H9 (cell line): ENCODE measurements at regions not wholly inside any gene's neighbourhood (a gene's known extent, or its start where the extent isn't known, plus 50 kb on each side); places are given as distances from the start of the nearest gene placed in this dataset.

Experiments used
- DNase-seq: peaks from one replicate; pipeline ENCODE4 v3.0.0-alpha.2; 2017
- H2AFZ ChIP-seq: one replicate; pipeline ENCODE4 v1.6.1; 2013; ENCODE audit warnings: mild to moderate bottlenecking, low read length, control low read depth, moderate library complexity
- H2AK5ac ChIP-seq: 2 replicates; pipeline ENCODE4 v1.6.1; 2013; ENCODE audit warnings: low read length, control low read depth, mixed read lengths; ENCODE audit not compliant: insufficient read length
- H2BK120ac ChIP-seq: one replicate; pipeline ENCODE4 v1.6.1; 2013; ENCODE audit warnings: low read depth, mild to moderate bottlenecking, low read length, control low read depth, inconsistent platforms; ENCODE audit not compliant: poor library complexity, severe bottlenecking
- H2BK12ac ChIP-seq: 2 replicates; pipeline ENCODE4 v1.6.1; 2013; ENCODE audit warnings: low read length, control low read depth, mixed read lengths, low read depth; ENCODE audit not compliant: insufficient read length
- H2BK15ac ChIP-seq: 2 replicates; pipeline ENCODE4 v1.6.1; 2013; ENCODE audit warnings: low read depth, low read length, control low read depth
- H2BK20ac ChIP-seq: one replicate; pipeline ENCODE4 v1.6.1; 2013; ENCODE audit warnings: low read depth, mild to moderate bottlenecking, low read length, control low read depth, inconsistent platforms; ENCODE audit not compliant: poor library complexity, severe bottlenecking
- H2BK5ac ChIP-seq: 2 replicates; pipeline ENCODE4 v1.6.1; 2013; ENCODE audit warnings: low read length, control low read depth, mixed read lengths; ENCODE audit not compliant: insufficient read length
- H3K14ac ChIP-seq: 2 replicates; pipeline ENCODE4 v1.6.1; 2013; ENCODE audit warnings: low read length, control low read depth; ENCODE audit not compliant: insufficient read depth
- H3K18ac ChIP-seq: 2 replicates; pipeline ENCODE4 v1.6.1; 2013; ENCODE audit warnings: low read depth, mild to moderate bottlenecking, mixed read lengths, low read length, control low read depth; ENCODE audit not compliant: insufficient read length
- H3K23ac ChIP-seq: 2 replicates; pipeline ENCODE4 v1.6.1; 2013; ENCODE audit warnings: low read length, control low read depth, mixed read lengths, low read depth; ENCODE audit not compliant: insufficient read length
- H3K23me2 ChIP-seq: 2 replicates; pipeline ENCODE4 v1.6.1; 2013; ENCODE audit warnings: low read depth, mild to moderate bottlenecking, mixed read lengths, low read length, control low read depth; ENCODE audit not compliant: insufficient read length, poor library complexity, severe bottlenecking
- H3K27ac ChIP-seq: 2 replicates; pipeline ENCODE4 v1.5.1; 2013; ENCODE audit warnings: low read length, control low read depth, mixed read lengths, low read depth; ENCODE audit not compliant: insufficient read length
- H3K27me3 ChIP-seq: 2 replicates; pipeline ENCODE4 v1.6.1; 2013; ENCODE audit warnings: low read length, control low read depth, inconsistent platforms; ENCODE audit not compliant: insufficient read depth
- H3K4ac ChIP-seq: 2 replicates; pipeline ENCODE4 v1.6.1; 2013; ENCODE audit warnings: low read depth, mild to moderate bottlenecking, control low read depth, inconsistent platforms, low read length, moderate library complexity
- H3K4me1 ChIP-seq: 2 replicates; pipeline ENCODE4 v1.6.1; 2013; ENCODE audit warnings: low read length, control low read depth, inconsistent platforms; ENCODE audit not compliant: insufficient read depth
- H3K4me2 ChIP-seq: 2 replicates; pipeline ENCODE4 v1.6.1; 2013; ENCODE audit warnings: low read length, control low read depth, mixed read lengths; ENCODE audit not compliant: insufficient read length, insufficient read depth
- H3K56ac ChIP-seq: 2 replicates; pipeline ENCODE4 v1.6.1; 2013; ENCODE audit warnings: low read depth, mild to moderate bottlenecking, mixed read lengths, low read length, control low read depth; ENCODE audit not compliant: insufficient read length
- H3K79me1 ChIP-seq: 2 replicates; pipeline ENCODE4 v1.6.1; 2013; ENCODE audit warnings: low read depth, mild to moderate bottlenecking, moderate library complexity, low read length, control low read depth, inconsistent platforms; ENCODE audit not compliant: insufficient read depth, poor library complexity, severe bottlenecking
- H3K79me2 ChIP-seq: 2 replicates; pipeline ENCODE4 v1.6.1; 2013; ENCODE audit warnings: low read length, control low read depth, inconsistent platforms; ENCODE audit not compliant: insufficient read depth
- H3K9ac ChIP-seq: 2 replicates; pipeline ENCODE4 v1.6.1; 2013; ENCODE audit warnings: low read length, control low read depth, mixed read lengths; ENCODE audit not compliant: insufficient read length; ENCODE audit errors: extremely low read depth
- H3K9me3 ChIP-seq: one replicate; pipeline ENCODE4 v1.6.1; 2013; ENCODE audit warnings: low read depth, low read length, inconsistent platforms; ENCODE audit not compliant: control insufficient read depth
- H3T11ph ChIP-seq: one replicate; pipeline ENCODE4 v1.6.1; 2013; ENCODE audit warnings: mild to moderate bottlenecking, low read length, control low read depth, inconsistent platforms
- H4K20me1 ChIP-seq: one replicate; pipeline ENCODE4 v1.6.1; 2013; ENCODE audit not compliant: control insufficient read depth, insufficient read length, insufficient read depth
- H4K5ac ChIP-seq: 2 replicates; pipeline ENCODE4 v1.6.1; 2013; ENCODE audit warnings: low read depth, mild to moderate bottlenecking, mixed read lengths, low read length, control low read depth; ENCODE audit not compliant: insufficient read length
- H4K8ac ChIP-seq: replicated peaks from 2 replicates; pipeline ENCODE4 v1.6.1; 2013; ENCODE audit warnings: low read length, control low read depth, mixed read lengths, low read depth; ENCODE audit not compliant: insufficient read length
- H4K91ac ChIP-seq: 2 replicates; pipeline ENCODE4 v1.6.1; 2013; ENCODE audit warnings: low read depth, mild to moderate bottlenecking, moderate library complexity, mixed read lengths, low read length, control low read depth; ENCODE audit not compliant: insufficient read length
- H3K27ac Mint-ChIP-seq, 3 experiments: 2 replicates in 2 of 3; 3 replicates in 1 of 3; pipeline ENCODE4 v1.8.0; 2020 to 2021; ENCODE audit warnings: mixed read lengths in 3 of 3, mild to moderate bottlenecking in 1 of 3, moderate library complexity in 1 of 3
- H3K27me3 Mint-ChIP-seq: 2 replicates; pipeline ENCODE4 v1.8.0; 2021; ENCODE audit warnings: low read depth, mild to moderate bottlenecking, moderate library complexity, mixed read lengths
- H3K36me3 Mint-ChIP-seq, 3 experiments: 2 replicates in 2 of 3; 3 replicates in 1 of 3; pipeline ENCODE4 v1.8.0; 2020 to 2021; ENCODE audit warnings: low read depth in 3 of 3, mixed read lengths in 3 of 3; ENCODE audit not compliant: insufficient read depth in 1 of 3
- H3K4me1 Mint-ChIP-seq, 2 experiments: 2 replicates each; pipeline ENCODE4 v1.8.0; 2020; ENCODE audit warnings: mixed read lengths in 2 of 2
- H3K4me3 Mint-ChIP-seq, 2 experiments: 2 replicates in 1 of 2; 3 replicates in 1 of 2; pipeline ENCODE4 v1.8.0; 2020 to 2021; ENCODE audit warnings: mild to moderate bottlenecking in 2 of 2, mixed read lengths in 2 of 2, moderate library complexity in 1 of 2
- H3K9me3 Mint-ChIP-seq, 2 experiments: 2 replicates in 1 of 2; 3 replicates in 1 of 2; pipeline ENCODE4 v1.8.0; 2020; ENCODE audit warnings: mild to moderate bottlenecking in 2 of 2, mixed read lengths in 2 of 2, moderate library complexity in 1 of 2
- WGBS: extraction: QIAGEN DNeasy Blood & Tissue Kit; methylation state at CpG from one replicate; pipeline ENCODE4 v1.1.7; 2013; ENCODE audit warnings: missing lambda C conversion rate, low lambda C conversion rate, mixed read lengths; ENCODE audit not compliant: insufficient read length; ENCODE audit errors: extremely low coverage; 5-methylcytosine and 5-hydroxymethylcytosine counted together
- TF ChIP-seq, protein P1 (sequence below): fragments of 200-600 bp; sonication (generic); conservative IDR thresholded peaks from 3 replicates; pipeline ENCODE4 v1.8.0; 2021; ENCODE audit warnings: antibody characterized with exemption, mild to moderate bottlenecking

DNA sequence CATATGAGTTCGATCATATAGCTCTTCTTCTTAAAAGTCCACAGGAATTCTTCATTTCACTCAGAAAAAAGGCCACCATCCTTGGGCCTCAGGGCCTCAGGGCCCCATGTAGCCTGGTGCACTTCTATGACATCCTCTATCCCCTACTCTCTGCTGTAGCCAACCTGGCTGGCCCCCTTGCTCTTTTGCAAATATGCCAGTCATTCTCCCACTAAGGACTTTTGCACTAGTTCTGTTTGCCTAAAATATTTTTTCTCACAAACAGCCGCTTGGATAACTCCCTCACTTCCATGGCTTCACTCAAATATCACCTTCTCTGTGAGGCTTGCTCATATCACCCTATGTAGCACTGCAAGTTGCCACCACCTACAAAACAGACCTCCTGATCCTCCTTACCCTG, 604.7 kb upstream of the JAG1 start:
- H3K36me3 Mint-ChIP-seq: peaks cover 0 to 10% (median 1%) of the 10 kb centered on the region in 3 experiments; a peak in 3 of 7 replicates
- H3K56ac ChIP-seq: no peak overlapping the region
- no peak overlapping the region for H3K27ac ChIP-seq
- H2BK5ac ChIP-seq: no peak overlapping the region
- no peaks in the 10 kb centered on the region; the same call in 1 of the 2 replicates for H3K27me3 Mint-ChIP-seq
- H3K9me3 Mint-ChIP-seq: peaks cover 0 to 4% of the 10 kb centered on the region in 2 experiments; a peak in 2 of 5 replicates
- no peak overlapping the region for H3K27ac Mint-ChIP-seq
- H4K20me1 ChIP-seq: no peaks in the 10 kb centered on the region
- no peak overlapping the region for H2BK15ac ChIP-seq
- TF ChIP-seq, protein P1, sequence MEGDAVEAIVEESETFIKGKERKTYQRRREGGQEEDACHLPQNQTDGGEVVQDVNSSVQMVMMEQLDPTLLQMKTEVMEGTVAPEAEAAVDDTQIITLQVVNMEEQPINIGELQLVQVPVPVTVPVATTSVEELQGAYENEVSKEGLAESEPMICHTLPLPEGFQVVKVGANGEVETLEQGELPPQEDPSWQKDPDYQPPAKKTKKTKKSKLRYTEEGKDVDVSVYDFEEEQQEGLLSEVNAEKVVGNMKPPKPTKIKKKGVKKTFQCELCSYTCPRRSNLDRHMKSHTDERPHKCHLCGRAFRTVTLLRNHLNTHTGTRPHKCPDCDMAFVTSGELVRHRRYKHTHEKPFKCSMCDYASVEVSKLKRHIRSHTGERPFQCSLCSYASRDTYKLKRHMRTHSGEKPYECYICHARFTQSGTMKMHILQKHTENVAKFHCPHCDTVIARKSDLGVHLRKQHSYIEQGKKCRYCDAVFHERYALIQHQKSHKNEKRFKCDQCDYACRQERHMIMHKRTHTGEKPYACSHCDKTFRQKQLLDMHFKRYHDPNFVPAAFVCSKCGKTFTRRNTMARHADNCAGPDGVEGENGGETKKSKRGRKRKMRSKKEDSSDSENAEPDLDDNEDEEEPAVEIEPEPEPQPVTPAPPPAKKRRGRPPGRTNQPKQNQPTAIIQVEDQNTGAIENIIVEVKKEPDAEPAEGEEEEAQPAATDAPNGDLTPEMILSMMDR: no peak
- H3K14ac ChIP-seq: no peak overlapping the region
- DNase-seq: no peak
- no peak overlapping the region for H3K4me3 Mint-ChIP-seq
- H2BK120ac ChIP-seq: no peak overlapping the region
- H3K27me3 ChIP-seq: no peaks in the 10 kb centered on the region
- H3K4ac ChIP-seq: no peak overlapping the region
- no peak overlapping the region for H2BK12ac ChIP-seq
- H3K23ac ChIP-seq: no peak overlapping the region
- H3T11ph ChIP-seq: no peak overlapping the region
- H4K8ac ChIP-seq: no peak overlapping the region
- H2BK20ac ChIP-seq: no peak overlapping the region
- H2AFZ ChIP-seq: no peak overlapping the region
- H3K9me3 ChIP-seq: no peaks in the 10 kb centered on the region
- no peaks in the 10 kb centered on the region for H3K4me1 ChIP-seq
- H2AK5ac ChIP-seq: no peak overlapping the region
- H3K23me2 ChIP-seq: no peaks in the 10 kb centered on the region
- H3K79me1 ChIP-seq: no peaks in the 10 kb centered on the region
- no CpG with 5 or more reads among the region's 2 CpGs for whole genome bisulfite sequencing
- H4K91ac ChIP-seq: no peak overlapping the region
- no peak overlapping the region for H3K18ac ChIP-seq
- no peak overlapping the region for H3K4me2 ChIP-seq
- no peaks in the 10 kb centered on the region for H3K79me2 ChIP-seq
- no peak overlapping the region for H4K5ac ChIP-seq
- H3K9ac ChIP-seq: no peak overlapping the region
- peaks cover 15 to 20% of the 10 kb centered on the region in 2 experiments for H3K4me1 Mint-ChIP-seq
